Adipocyte (in vitro differentiated cells): ENCODE measurements at regions not wholly inside any gene's neighbourhood (a gene's known extent, or its start where the extent isn't known, plus 50 kb on each side); places are given as distances from the start of the nearest gene placed in this dataset.

ENCODE experiments used
- DNase-seq: peaks from one replicate; pipeline ENCODE4 v3.0.0-alpha.2; 2015; ENCODE audit warnings: low read depth
- H3K27me3 ChIP-seq: replicated peaks from 2 replicates; pipeline ENCODE4 v1.7.0; 2013; ENCODE audit warnings: mild to moderate bottlenecking, low read length, moderate library complexity; ENCODE audit not compliant: control insufficient read depth, insufficient read depth
- H3K36me3 ChIP-seq: 2 replicates; pipeline ENCODE4 v1.7.0; 2013; ENCODE audit warnings: low read length, mild to moderate bottlenecking, moderate library complexity; ENCODE audit not compliant: control insufficient read depth, insufficient read depth, severe bottlenecking
- H3K4me1 ChIP-seq: 2 replicates; pipeline ENCODE4 v1.7.0; 2013; ENCODE audit warnings: mild to moderate bottlenecking, low read length, moderate library complexity; ENCODE audit not compliant: control insufficient read depth, insufficient read depth
- H3K4me3 ChIP-seq: 2 replicates; pipeline ENCODE4 v1.7.0; 2013; ENCODE audit warnings: mild to moderate bottlenecking, low read length, moderate library complexity
- H3K9ac ChIP-seq: 2 replicates; pipeline ENCODE4 v1.7.0; 2013; ENCODE audit warnings: mild to moderate bottlenecking, low read length, moderate library complexity
- H3K9me3 ChIP-seq: 2 replicates; pipeline ENCODE4 v1.7.0; 2013; ENCODE audit warnings: mild to moderate bottlenecking, low read length, moderate library complexity; ENCODE audit not compliant: control insufficient read depth

- Histone ChIP-seq H3K4me3 (no peak overlapping the region), H3K9me3 (no peaks in the 10 kb centered on the region), H3K36me3 (no peaks in the 10 kb centered on the region), H3K9ac (no peak overlapping the region), H3K27me3 (no peaks in the 10 kb centered on the region), H3K4me1 (peaks cover 29% of the 10 kb centered on the region)
- no peak for DNase-seq
These were observed 64.2 kb upstream of the CCN6 start for GRCh38 chr6:111989743-111990142.

- peaks cover 29% of the 10 kb centered on the region for H3K4me1 ChIP-seq
- no peaks in the 10 kb centered on the region for H3K27me3 ChIP-seq
- no peak for DNase-seq
- no peaks in the 10 kb centered on the region for H3K9me3 ChIP-seq
- H3K4me3 ChIP-seq, result no peak overlapping the region
- H3K36me3 ChIP-seq, result no peaks in the 10 kb centered on the region
- no peak overlapping the region for H3K9ac ChIP-seq
These were observed 63.7 kb upstream of the CCN6 start for GRCh38 chr6:111990214-111990613.

- Histone ChIP-seq H3K27me3 (no peaks in the 10 kb centered on the region), H3K9me3 (no peaks in the 10 kb centered on the region), H3K4me3 (no peak overlapping the region), H3K4me1 (peaks cover 38% of the 10 kb centered on the region), H3K9ac (no peak overlapping the region), H3K36me3 (no peaks in the 10 kb centered on the region)
- DNase-seq, result no peak
These were observed 61.1 kb upstream of the CCN6 start for GRCh38 chr6:111992851-111993250.

GRCh38 chr6:111993342-111993741, 60.6 kb upstream of the CCN6 start:
- H3K36me3 ChIP-seq, result no peaks in the 10 kb centered on the region
- no peak overlapping the region for H3K4me3 ChIP-seq
- H3K9ac ChIP-seq, result no peak overlapping the region
- no peak for DNase-seq
- H3K9me3 ChIP-seq, result no peaks in the 10 kb centered on the region
- H3K4me1 ChIP-seq, result peaks cover 43% of the 10 kb centered on the region
- no peaks in the 10 kb centered on the region for H3K27me3 ChIP-seq

- Histone ChIP-seq H3K4me3 (no peak overlapping the region), H3K36me3 (no peaks in the 10 kb centered on the region), H3K9ac (no peak overlapping the region), H3K9me3 (no peaks in the 10 kb centered on the region), H3K27me3 (no peaks in the 10 kb centered on the region), H3K4me1 (peaks cover 40% of the 10 kb centered on the region)
- no peak for DNase-seq
These were observed 59.1 kb upstream of the CCN6 start for GRCh38 chr6:111994791-111995190.

GRCh38 chr6:111995404-111995803, 58.5 kb upstream of the CCN6 start:
- Histone ChIP-seq H3K4me3 (no peak overlapping the region), H3K27me3 (no peaks in the 10 kb centered on the region)
- DNase-seq, result peak; percentile 39

GRCh38 chr6:111996144-111996865, 57.6 kb upstream of the CCN6 start:
- H3K4me1 ChIP-seq, result peaks cover 37% of the 10 kb centered on the region
- H3K27me3 ChIP-seq, result no peaks in the 10 kb centered on the region
- H3K36me3 ChIP-seq, result no peaks in the 10 kb centered on the region
- peak overlapping the region; percentile 80 for H3K4me3 ChIP-seq
- H3K9me3 ChIP-seq, result no peaks in the 10 kb centered on the region
- peak overlapping the region; percentile 93 for H3K9ac ChIP-seq
- DNase-seq, result no peak

More at GRCh38 chr6:111995404-111995803, 58.5 kb upstream of the CCN6 start:
- H3K9ac ChIP-seq, result no peak overlapping the region
- no peaks in the 10 kb centered on the region for H3K9me3 ChIP-seq
- peaks cover 37% of the 10 kb centered on the region for H3K4me1 ChIP-seq
- no peaks in the 10 kb centered on the region for H3K36me3 ChIP-seq

GRCh38 chr6:111997078-111997852, 56.6 kb upstream of the CCN6 start:
- Histone ChIP-seq H3K9ac (peak overlapping the region; percentile 93), H3K4me1 (peaks cover 37% of the 10 kb centered on the region), H3K36me3 (no peaks in the 10 kb centered on the region), H3K27me3 (no peaks in the 10 kb centered on the region), H3K4me3 (peak overlapping the region; percentile 80), H3K9me3 (no peaks in the 10 kb centered on the region)
- peak; percentile 88 for DNase-seq

- DNase-seq, result no peak
- Histone ChIP-seq H3K36me3 (no peaks in the 10 kb centered on the region), H3K27me3 (no peaks in the 10 kb centered on the region), H3K9me3 (no peaks in the 10 kb centered on the region), H3K4me3 (peak overlapping the region; percentile 80), H3K4me1 (peaks cover 37% of the 10 kb centered on the region), H3K9ac (peak overlapping the region; percentile 93)
These were observed 56.1 kb upstream of the CCN6 start for GRCh38 chr6:111997853-111998208.

GRCh38 chr6:112002307-112002706, 51.6 kb upstream of the CCN6 start:
- no peak for DNase-seq
- Histone ChIP-seq H3K4me3 (no peak overlapping the region), H3K9me3 (no peaks in the 10 kb centered on the region), H3K9ac (no peak overlapping the region), H3K27me3 (no peaks in the 10 kb centered on the region), H3K36me3 (no peaks in the 10 kb centered on the region), H3K4me1 (peaks cover 22% of the 10 kb centered on the region)
